ENCODE measurements at regions not wholly inside any gene's neighbourhood (a gene's known extent, or its start where the extent isn't known, plus 50 kb on each side); places are given as distances from the start of the nearest gene placed in this dataset.

DNA sequence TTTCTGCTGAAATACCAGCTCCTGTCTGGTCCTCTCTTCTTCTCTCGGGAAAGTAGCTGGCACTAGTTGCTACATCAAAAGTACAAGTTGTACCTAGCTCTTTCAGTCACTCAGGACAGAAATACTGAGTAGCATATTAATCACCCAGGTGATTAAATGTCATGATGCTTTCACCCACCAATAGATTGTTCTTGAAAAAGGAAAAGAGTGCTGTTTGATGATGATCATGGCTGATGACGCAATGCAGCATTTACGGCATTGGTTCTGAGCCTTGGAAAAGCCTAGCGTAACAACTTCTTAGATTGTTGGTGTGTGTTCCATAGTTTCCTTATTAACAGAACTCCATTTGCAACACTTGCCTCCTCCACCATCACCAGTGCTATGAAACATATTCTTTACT lies 190.7 kb downstream of the CDH7 start:
- Histone ChIP-seq H3K9me3 (no peaks in the 10 kb centered on the region), H3K27ac (no peak overlapping the region), H3K4me2 (no peak overlapping the region), H3K4me1 (no peaks in the 10 kb centered on the region), H3K4me3 (no peak overlapping the region)
- TF ChIP-seq CHD2 (IDR thresholded peaks at IDR 0.05; ENCODE audit: low read length, partially characterized antibody) (no peak), HOXA7 (CRISPR knock-in tag; IDR thresholded peaks at IDR 0.05) (no peak), FOSL2 (IDR thresholded peaks at IDR 0.05) (no peak), FOSL2 (CRISPR knock-in tag; IDR thresholded peaks at IDR 0.05) (no peak), HEYL (CRISPR knock-in tag; IDR thresholded peaks at IDR 0.05) (no peak), NFE2L2 (conservative IDR thresholded peaks at IDR 0.05; ENCODE audit: low read length) (no peak), BHLHE40 (IDR thresholded peaks at IDR 0.05; ENCODE audit: low read depth, low read length) (no peak), MYC (IDR thresholded peaks at IDR 0.05; ENCODE audit: borderline replicate concordance, low read length) (no peak), MAZ (IDR thresholded peaks at IDR 0.05; ENCODE audit: borderline replicate concordance, low read depth, low read length) (no peak)
- TF ChIP-seq, protein P1, sequence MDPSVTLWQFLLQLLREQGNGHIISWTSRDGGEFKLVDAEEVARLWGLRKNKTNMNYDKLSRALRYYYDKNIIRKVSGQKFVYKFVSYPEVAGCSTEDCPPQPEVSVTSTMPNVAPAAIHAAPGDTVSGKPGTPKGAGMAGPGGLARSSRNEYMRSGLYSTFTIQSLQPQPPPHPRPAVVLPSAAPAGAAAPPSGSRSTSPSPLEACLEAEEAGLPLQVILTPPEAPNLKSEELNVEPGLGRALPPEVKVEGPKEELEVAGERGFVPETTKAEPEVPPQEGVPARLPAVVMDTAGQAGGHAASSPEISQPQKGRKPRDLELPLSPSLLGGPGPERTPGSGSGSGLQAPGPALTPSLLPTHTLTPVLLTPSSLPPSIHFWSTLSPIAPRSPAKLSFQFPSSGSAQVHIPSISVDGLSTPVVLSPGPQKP (IDR thresholded peaks at IDR 0.05; ENCODE audit: low read depth, low read length) = no peak
- no peak for FAIRE-seq
- CTCF ChIA-PET = no interaction called here
- POLR2A ChIA-PET = no interaction called here
- DNase-seq (ENCODE audit: low read depth in 1 of 2, low spot score in 1 of 2) = no peak
- 47% methylated on average over 4 of the region's 4 CpGs for WGBS (ENCODE audit: missing lambda C conversion rate)
- ATAC-seq = no peak

All from A549 (cell line).